Fibroblast of lung (primary cell): ENCODE measurements at regions not wholly inside any gene's neighbourhood (a gene's known extent, or its start where the extent isn't known, plus 50 kb on each side); places are given as distances from the start of the nearest gene placed in this dataset.

Experiments
- CTCF ChIP-seq, 2 donors: IDR thresholded peaks in 1 of 2; conservative IDR thresholded peaks in 1 of 2; 1 replicate in 1 of 2; 2 replicates in 1 of 2; pipeline ENCODE4 v1.5.1; 2011 to 2012; ENCODE audit warnings: low read length in 2 of 2, control low read depth in 1 of 2, inconsistent platforms in 1 of 2, low read depth in 1 of 2, mild to moderate bottlenecking in 1 of 2
- EZH2 ChIP-seq: IDR thresholded peaks from 2 replicates; pipeline ENCODE4 v1.5.1; 2012; ENCODE audit warnings: low read length, control low read depth, mild to moderate bottlenecking; ENCODE audit errors: missing control alignments

- no peak for TF ChIP-seq CTCF (conservative IDR thresholded peaks at IDR 0.05 in 1 of 2, IDR thresholded peaks at IDR 0.05 in 1 of 2; ENCODE audit: low read depth in 1 of 2, low read length in 2 of 2)
- TF ChIP-seq EZH2: no peak
Measured at GRCh38 chr16:52141871-52142270, 405.1 kb downstream of the TOX3 start.
